Nephron (organoid): ENCODE measurements at regions not wholly inside any gene's neighbourhood (a gene's known extent, or its start where the extent isn't known, plus 50 kb on each side); places are given as distances from the start of the nearest gene placed in this dataset.

Experiments
- H3K27ac Mint-ChIP-seq, 3 experiments: 2 replicates each; pipeline ENCODE4 v1.8.0; 2020; ENCODE audit warnings: mixed read lengths in 3 of 3, mild to moderate bottlenecking in 2 of 3, moderate library complexity in 1 of 3
- H3K27me3 Mint-ChIP-seq: 2 replicates; pipeline ENCODE4 v1.8.0; 2021; ENCODE audit warnings: low read depth, mild to moderate bottlenecking, moderate library complexity, mixed read lengths
- H3K36me3 Mint-ChIP-seq: 2 replicates; pipeline ENCODE4 v1.8.0; 2020; ENCODE audit warnings: low read depth, mixed read lengths
- H3K4me1 Mint-ChIP-seq: 2 replicates; pipeline ENCODE4 v1.8.0; 2020; ENCODE audit warnings: mixed read lengths
- H3K4me3 Mint-ChIP-seq, 3 experiments: 2 replicates each; pipeline ENCODE4 v1.8.0; 2020; ENCODE audit warnings: mild to moderate bottlenecking in 3 of 3, mixed read lengths in 3 of 3, moderate library complexity in 2 of 3
- H3K9me3 Mint-ChIP-seq: 2 replicates; pipeline ENCODE4 v1.8.0; 2020; ENCODE audit warnings: mixed read lengths
- CTCF ChIP-seq, 3 experiments: fragments of 200-600 bp; sonication (generic); IDR thresholded peaks; one replicate each; pipeline ENCODE4 v1.5.0; 2021; ENCODE audit warnings: antibody characterized with exemption in 3 of 3; ENCODE audit not compliant: unreplicated experiment in 3 of 3

- Mint-ChIP-seq H3K4me1 (no peaks in the 10 kb centered on the region), H3K4me3 (no peak overlapping the region), H3K27ac (no peak overlapping the region), H3K27me3 (no peaks in the 10 kb centered on the region), H3K9me3 (peaks cover 12% of the 10 kb centered on the region), H3K36me3 (no peaks in the 10 kb centered on the region)
- no peak for TF ChIP-seq CTCF (IDR thresholded peaks at IDR 0.05; ENCODE audit: unreplicated experiment in 3 of 3)
Measured at GRCh38 chr18:60319129-60319528, 53.4 kb downstream of the MC4R start.

GRCh38 chr18:60311676-60312360 lies 60.8 kb downstream of the MC4R start:
- Mint-ChIP-seq H3K4me3 (no peak overlapping the region), H3K36me3 (no peaks in the 10 kb centered on the region), H3K27ac (no peak overlapping the region), H3K27me3 (no peaks in the 10 kb centered on the region), H3K4me1 (no peaks in the 10 kb centered on the region), H3K9me3 (peaks cover 10% of the 10 kb centered on the region)
- no peak for TF ChIP-seq CTCF (IDR thresholded peaks at IDR 0.05; ENCODE audit: unreplicated experiment in 3 of 3)

GRCh38 chr18:60295674-60296073 lies 76.9 kb downstream of the MC4R start:
- H3K27ac Mint-ChIP-seq = peak overlapping the region in 2 of 3 experiments; percentile 7 to 40
- no peaks in the 10 kb centered on the region for H3K36me3 Mint-ChIP-seq
- no peak for TF ChIP-seq CTCF (IDR thresholded peaks at IDR 0.05; ENCODE audit: unreplicated experiment in 3 of 3)

GRCh38 chr18:60292186-60292585 lies 80.4 kb downstream of the MC4R start:
- Mint-ChIP-seq H3K27me3 (no peaks in the 10 kb centered on the region), H3K36me3 (no peaks in the 10 kb centered on the region), H3K4me1 (no peaks in the 10 kb centered on the region), H3K9me3 (no peaks in the 10 kb centered on the region), H3K4me3 (no peak overlapping the region), H3K27ac (no peak overlapping the region)
- no peak for TF ChIP-seq CTCF (IDR thresholded peaks at IDR 0.05; ENCODE audit: unreplicated experiment in 3 of 3)

More at GRCh38 chr18:60295674-60296073, 76.9 kb downstream of the MC4R start:
- Mint-ChIP-seq H3K9me3 (no peaks in the 10 kb centered on the region), H3K4me1 (no peaks in the 10 kb centered on the region), H3K4me3 (no peak overlapping the region), H3K27me3 (no peaks in the 10 kb centered on the region)

- no peak for TF ChIP-seq CTCF (IDR thresholded peaks at IDR 0.05; ENCODE audit: unreplicated experiment in 3 of 3)
- H3K36me3 Mint-ChIP-seq = no peaks in the 10 kb centered on the region
- no peaks in the 10 kb centered on the region for H3K27me3 Mint-ChIP-seq
- H3K4me1 Mint-ChIP-seq = no peaks in the 10 kb centered on the region
- H3K9me3 Mint-ChIP-seq = no peaks in the 10 kb centered on the region
- H3K4me3 Mint-ChIP-seq = no peak overlapping the region
- no peak overlapping the region for H3K27ac Mint-ChIP-seq
Measured at GRCh38 chr18:60279391-60279790, 93.2 kb downstream of the MC4R start.

GRCh38 chr18:60277855-60278480 lies 94.6 kb downstream of the MC4R start:
- Mint-ChIP-seq H3K4me1 (no peaks in the 10 kb centered on the region), H3K9me3 (peaks cover 3% of the 10 kb centered on the region), H3K36me3 (no peaks in the 10 kb centered on the region), H3K4me3 (no peak overlapping the region), H3K27ac (no peak overlapping the region), H3K27me3 (no peaks in the 10 kb centered on the region)
- TF ChIP-seq CTCF (IDR thresholded peaks at IDR 0.05; ENCODE audit: unreplicated experiment in 3 of 3) = no peak
